NCI-H1694 (cell line): ENCODE measurements at regions not wholly inside any gene's neighbourhood (a gene's known extent, or its start where the extent isn't known, plus 50 kb on each side); places are given as distances from the start of the nearest gene placed in this dataset.
"Not testable (repeated sequence)": the region's sequence is repeated elsewhere in the genome, so short reads cannot be mapped to it uniquely, and the experiment has no call there.

Experiments
- DNase-seq: peaks from one replicate; lab custom pipeline; 2025; lab: John Stamatoyannopoulos, UW

GRCh38 chr6:167662075-167662880 is 164.4 kb upstream of the AFDN start:
- no peak for DNase-seq

GRCh38 chr6:167662881-167663205 is 163.9 kb upstream of the AFDN start:
- DNase-seq, result no peak

- no peak for DNase-seq
Measured at GRCh38 chr6:167663316-167663715, 163.4 kb upstream of the AFDN start.

- DNase-seq, result no peak
Measured at GRCh38 chr6:167663784-167664443, 162.8 kb upstream of the AFDN start.

GRCh38 chr6:167664678-167665660 is 161.7 kb upstream of the AFDN start:
- no peak for DNase-seq

- no peak for DNase-seq
Measured at GRCh38 chr6:167665698-167666330, 160.9 kb upstream of the AFDN start.

- DNase-seq, result no peak
Measured at GRCh38 chr6:167666571-167667203, 160.0 kb upstream of the AFDN start.

GRCh38 chr6:167667204-167668018 is 159.3 kb upstream of the AFDN start:
- no peak for DNase-seq

GRCh38 chr6:167668019-167668753 is 158.5 kb upstream of the AFDN start:
- no peak for DNase-seq

- DNase-seq, result no peak
Measured at GRCh38 chr6:167668754-167669552, 157.8 kb upstream of the AFDN start.

- DNase-seq, result no peak
Measured at GRCh38 chr6:167669553-167669849, 157.2 kb upstream of the AFDN start.

- DNase-seq, result no peak
Measured at GRCh38 chr6:167669870-167670802, 156.6 kb upstream of the AFDN start.

GRCh38 chr6:167670938-167671338 is 155.8 kb upstream of the AFDN start:
- DNase-seq, result no peak

GRCh38 chr6:167671379-167671976 is 155.2 kb upstream of the AFDN start:
- DNase-seq, result not testable (repeated sequence)

GRCh38 chr6:167671977-167672687 is 154.6 kb upstream of the AFDN start:
- no peak for DNase-seq

- DNase-seq, result no peak
Measured at GRCh38 chr6:167672738-167673137, 154.0 kb upstream of the AFDN start.

GRCh38 chr6:167673946-167674345 is 152.8 kb upstream of the AFDN start:
- DNase-seq, result no peak
